ENCODE measurements at regions not wholly inside any gene's neighbourhood (a gene's known extent, or its start where the extent isn't known, plus 50 kb on each side); places are given as distances from the start of the nearest gene placed in this dataset.

DNA sequence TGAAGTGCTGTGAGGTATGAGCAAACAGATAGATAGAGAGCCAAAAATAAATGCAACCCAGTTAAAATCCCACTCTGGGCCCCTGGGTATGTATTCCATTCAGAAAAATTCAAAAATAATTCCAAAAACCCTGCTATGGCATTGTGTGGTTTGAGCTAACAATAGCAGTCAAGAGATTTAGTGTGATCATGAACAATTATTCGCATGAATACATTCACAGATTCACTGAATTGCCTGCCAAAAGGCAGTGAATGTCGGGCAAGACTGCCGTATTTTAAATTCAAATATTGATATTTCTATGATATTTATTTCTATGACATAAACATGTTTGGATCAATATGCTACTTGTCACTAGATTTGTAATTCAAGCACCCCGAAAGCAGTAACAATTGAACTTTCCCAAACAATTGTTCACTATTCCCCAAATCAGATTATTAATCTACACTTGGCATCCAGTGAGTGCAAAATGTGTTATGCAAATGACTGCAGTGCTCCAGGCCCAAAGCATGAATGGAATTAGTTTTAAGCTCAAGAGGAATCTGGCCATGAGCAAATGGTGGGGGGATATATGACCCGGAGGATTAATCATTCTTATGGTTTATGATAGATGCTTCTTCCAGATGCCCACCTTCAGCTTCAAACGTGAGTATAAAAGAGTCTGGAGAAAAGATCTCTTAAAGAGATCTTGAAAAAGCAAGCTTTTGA is 417.0 kb upstream of the MEIS2 start:
- H3K4me3 ChIP-seq (ENCODE audit: low read depth, low read length): no peak overlapping the region
- TF ChIP-seq, protein P1, sequence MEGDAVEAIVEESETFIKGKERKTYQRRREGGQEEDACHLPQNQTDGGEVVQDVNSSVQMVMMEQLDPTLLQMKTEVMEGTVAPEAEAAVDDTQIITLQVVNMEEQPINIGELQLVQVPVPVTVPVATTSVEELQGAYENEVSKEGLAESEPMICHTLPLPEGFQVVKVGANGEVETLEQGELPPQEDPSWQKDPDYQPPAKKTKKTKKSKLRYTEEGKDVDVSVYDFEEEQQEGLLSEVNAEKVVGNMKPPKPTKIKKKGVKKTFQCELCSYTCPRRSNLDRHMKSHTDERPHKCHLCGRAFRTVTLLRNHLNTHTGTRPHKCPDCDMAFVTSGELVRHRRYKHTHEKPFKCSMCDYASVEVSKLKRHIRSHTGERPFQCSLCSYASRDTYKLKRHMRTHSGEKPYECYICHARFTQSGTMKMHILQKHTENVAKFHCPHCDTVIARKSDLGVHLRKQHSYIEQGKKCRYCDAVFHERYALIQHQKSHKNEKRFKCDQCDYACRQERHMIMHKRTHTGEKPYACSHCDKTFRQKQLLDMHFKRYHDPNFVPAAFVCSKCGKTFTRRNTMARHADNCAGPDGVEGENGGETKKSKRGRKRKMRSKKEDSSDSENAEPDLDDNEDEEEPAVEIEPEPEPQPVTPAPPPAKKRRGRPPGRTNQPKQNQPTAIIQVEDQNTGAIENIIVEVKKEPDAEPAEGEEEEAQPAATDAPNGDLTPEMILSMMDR (conservative IDR thresholded peaks at IDR 0.05; ENCODE audit: low read depth, low read length): no peak
- DNase-seq (ENCODE audit: low read depth): no peak

DNA sequence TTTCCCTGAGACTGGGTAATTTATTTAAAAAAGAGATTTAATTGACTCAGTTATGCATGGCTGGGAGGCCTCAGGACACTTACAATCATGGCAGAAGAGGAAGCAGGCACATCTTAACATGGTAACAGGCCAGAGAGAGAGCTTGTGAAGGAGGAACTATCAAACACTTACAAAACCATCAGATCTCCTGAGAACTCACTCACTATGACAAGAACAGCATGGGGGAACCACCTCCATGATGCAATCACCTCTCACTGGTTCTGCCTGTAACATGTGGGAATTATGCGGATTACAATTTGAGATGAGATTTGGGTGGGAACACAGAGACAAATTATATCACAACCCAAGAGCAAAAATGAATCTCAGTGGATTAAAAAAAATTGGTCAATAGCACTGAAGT is 416.0 kb upstream of the TMCO5A start:
- TF ChIP-seq, protein P1 (conservative IDR thresholded peaks at IDR 0.05; ENCODE audit: low read depth, low read length): no peak
- no peak overlapping the region for H3K4me3 ChIP-seq (ENCODE audit: low read depth, low read length)
- DNase-seq (ENCODE audit: low read depth): no peak

DNA sequence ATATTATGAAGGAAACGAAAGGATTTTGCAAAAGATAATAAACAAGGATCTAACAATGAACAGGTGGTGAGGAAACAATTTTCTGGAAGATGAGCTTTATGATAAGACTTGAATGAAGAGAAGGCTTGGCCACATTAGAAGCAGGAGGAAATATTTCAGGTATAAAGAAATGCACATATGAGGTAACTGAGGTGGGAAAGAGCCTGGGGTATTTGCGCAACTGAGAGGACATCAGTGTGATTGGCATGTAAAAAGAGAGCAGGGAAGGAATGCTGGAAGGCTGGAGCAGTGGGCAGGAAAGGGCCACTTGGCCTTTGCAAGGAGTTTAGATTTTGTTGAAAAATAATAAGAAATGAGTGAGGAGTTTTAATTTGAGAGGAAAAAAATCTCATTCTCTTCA is 414.4 kb upstream of the TMCO5A start:
- H3K4me3 ChIP-seq (ENCODE audit: low read depth, low read length): no peak overlapping the region
- no peak for DNase-seq (ENCODE audit: low read depth)
- TF ChIP-seq, protein P1 (conservative IDR thresholded peaks at IDR 0.05; ENCODE audit: low read depth, low read length): no peak

DNA sequence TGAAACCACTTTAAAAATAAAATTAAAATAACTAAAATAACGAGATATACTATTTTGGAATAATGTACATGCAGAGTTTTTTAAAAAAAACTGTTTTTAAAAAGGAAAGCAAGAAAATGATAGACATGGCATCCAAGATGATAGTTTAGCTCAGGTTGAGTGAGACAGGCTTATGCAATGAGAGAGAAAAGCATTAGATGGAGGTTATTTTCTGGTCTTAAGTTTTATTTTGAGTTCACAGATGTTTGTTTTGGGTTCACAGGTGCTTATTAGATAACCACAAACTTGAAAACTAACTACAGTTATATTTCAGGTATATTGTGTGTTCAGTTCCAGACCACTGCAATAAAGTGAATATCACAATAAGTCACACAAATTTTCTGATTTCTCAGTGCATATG is 413.6 kb upstream of the TMCO5A start:
- no peak for DNase-seq (ENCODE audit: low read depth)
- no peak overlapping the region for H3K4me3 ChIP-seq (ENCODE audit: low read depth, low read length)
- TF ChIP-seq, protein P1 (conservative IDR thresholded peaks at IDR 0.05; ENCODE audit: low read depth, low read length): no peak

DNA sequence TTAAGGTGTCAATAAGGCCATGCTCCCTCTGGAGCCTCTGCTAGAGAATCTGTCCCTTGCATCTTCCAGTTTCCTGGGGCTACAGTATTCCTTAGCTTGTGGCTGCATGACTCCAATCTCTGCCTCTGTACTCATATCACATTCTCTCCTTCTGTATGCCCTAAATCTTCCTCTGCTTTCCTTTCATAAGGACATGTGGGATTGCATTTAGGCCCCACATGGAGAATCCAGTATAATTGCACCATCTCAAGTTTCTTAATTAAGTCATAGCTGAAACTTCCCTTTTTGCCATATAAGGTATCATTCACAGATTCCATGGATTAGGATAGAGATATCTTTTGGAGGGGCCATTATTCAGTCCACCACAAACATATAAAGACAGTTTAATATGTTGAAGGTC is 409.8 kb upstream of the TMCO5A start:
- no peak for DNase-seq (ENCODE audit: low read depth)
- TF ChIP-seq, protein P1 (conservative IDR thresholded peaks at IDR 0.05; ENCODE audit: low read depth, low read length): no peak
- H3K4me3 ChIP-seq (ENCODE audit: low read depth, low read length): no peak overlapping the region

DNA sequence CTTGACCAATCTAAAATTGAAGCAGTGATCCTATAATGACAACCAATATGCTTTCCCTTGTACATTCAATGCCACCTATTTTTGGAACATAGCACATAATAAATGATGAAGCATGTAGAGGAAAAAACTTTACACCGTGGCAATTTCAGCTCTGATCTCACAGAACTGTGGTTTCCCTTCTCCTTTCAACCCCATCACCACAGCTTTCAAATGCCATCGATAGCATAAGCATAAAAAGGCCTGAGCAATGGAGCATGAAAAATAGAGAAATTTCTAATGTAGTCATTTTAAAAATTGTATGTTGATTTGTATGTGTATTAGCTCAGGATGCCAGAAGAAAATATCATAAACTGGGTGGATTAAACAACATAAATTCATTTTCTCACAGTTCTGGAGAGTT is 406.0 kb upstream of the TMCO5A start:
- DNase-seq (ENCODE audit: low read depth): no peak
- TF ChIP-seq, protein P1 (conservative IDR thresholded peaks at IDR 0.05; ENCODE audit: low read depth, low read length): no peak
- no peak overlapping the region for H3K4me3 ChIP-seq (ENCODE audit: low read depth, low read length)

DNA sequence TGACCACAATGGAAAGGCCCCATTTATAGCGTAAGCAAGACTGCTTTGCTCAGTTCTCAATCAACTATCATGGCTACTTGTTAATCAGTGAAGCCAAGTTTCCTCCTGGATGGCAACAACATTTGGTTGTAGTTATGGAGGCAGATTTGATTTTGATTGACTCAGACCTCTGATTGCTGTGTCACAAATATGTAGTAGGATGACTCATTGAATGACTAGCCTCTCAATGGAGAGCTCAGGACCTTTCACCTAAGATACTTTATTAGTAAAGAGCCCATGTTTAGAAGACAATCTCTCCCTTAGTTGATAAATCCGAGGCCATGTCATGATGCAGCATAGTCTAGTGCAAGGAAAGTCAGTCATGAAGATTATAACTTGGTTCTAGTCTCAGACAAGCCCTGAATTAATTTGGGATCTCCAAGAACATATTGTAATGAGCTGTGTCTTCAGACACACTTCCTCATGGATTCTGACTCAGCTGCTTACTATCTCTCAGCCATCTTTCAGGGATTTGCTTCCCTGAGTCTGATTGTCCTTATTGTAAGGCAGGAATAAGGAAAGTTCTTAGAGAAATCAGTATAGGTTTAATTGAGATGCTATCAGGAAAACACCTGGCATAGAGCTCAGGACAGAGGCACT is 397.4 kb upstream of the TMCO5A start:
- TF ChIP-seq, protein P1 (conservative IDR thresholded peaks at IDR 0.05; ENCODE audit: low read depth, low read length): no peak
- no peak overlapping the region for H3K4me3 ChIP-seq (ENCODE audit: low read depth, low read length)
- DNase-seq (ENCODE audit: low read depth): no peak

Data from choroid plexus epithelial cell (primary cell).